ENCODE measurements at regions not wholly inside any gene's neighbourhood (a gene's known extent, or its start where the extent isn't known, plus 50 kb on each side); places are given as distances from the start of the nearest gene placed in this dataset.

DNA sequence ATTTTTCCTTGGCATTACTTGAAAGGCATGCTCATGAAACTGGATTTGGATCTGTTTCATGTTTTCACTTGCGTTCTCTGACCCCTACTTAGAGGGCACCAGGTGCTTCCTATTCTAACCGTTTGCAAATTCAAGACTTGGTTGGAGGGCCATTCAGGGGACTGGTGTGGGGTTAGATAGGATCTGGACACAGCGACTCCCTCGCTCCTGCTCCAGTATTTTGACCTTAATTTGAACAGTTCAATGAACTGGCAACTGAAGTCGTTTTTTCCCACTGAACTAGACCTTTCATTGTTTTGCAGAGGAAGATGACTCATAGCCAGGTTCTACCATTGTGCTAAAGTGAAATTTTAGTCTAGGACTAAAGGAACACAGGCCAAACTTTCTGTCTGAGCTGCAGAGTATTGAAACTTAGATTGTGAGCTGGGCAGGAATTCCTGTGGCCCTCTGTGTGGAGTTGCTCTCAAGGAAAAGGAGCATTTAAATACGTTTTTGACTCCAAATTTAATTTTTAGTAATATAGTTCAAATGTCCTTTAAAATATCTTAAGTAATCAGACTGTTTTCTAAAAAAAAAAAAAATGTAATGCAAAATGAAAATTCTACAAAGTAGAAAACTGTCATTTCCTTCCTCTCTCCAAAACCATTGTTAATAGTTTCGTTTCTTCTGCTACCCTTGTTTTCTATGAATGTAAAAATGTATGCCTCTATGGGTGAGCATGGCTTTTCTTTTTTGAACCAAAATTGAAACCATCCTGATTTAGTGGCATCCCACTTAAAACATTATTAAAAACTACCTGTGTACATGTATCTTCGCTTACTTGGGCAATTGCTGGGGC is 64.8 kb downstream of the UTRN start:
- Mint-ChIP-seq H3K4me3 (ENCODE audit: unreplicated experiment) (peak overlapping the region; percentile 23), H3K4me1 (ENCODE audit: unreplicated experiment) (peaks cover 54% of the 10 kb centered on the region), H3K9me3 (ENCODE audit: unreplicated experiment) (no peaks in the 10 kb centered on the region), H3K36me3 (ENCODE audit: unreplicated experiment) (peaks cover 2% of the 10 kb centered on the region), H3K27ac (ENCODE audit: unreplicated experiment) (peak overlapping the region; percentile 87), H3K27me3 (ENCODE audit: unreplicated experiment) (no peaks in the 10 kb centered on the region)
- no peak for DNase-seq (ENCODE audit: extremely low spot score, unreplicated experiment)
- TF ChIP-seq, protein P1, sequence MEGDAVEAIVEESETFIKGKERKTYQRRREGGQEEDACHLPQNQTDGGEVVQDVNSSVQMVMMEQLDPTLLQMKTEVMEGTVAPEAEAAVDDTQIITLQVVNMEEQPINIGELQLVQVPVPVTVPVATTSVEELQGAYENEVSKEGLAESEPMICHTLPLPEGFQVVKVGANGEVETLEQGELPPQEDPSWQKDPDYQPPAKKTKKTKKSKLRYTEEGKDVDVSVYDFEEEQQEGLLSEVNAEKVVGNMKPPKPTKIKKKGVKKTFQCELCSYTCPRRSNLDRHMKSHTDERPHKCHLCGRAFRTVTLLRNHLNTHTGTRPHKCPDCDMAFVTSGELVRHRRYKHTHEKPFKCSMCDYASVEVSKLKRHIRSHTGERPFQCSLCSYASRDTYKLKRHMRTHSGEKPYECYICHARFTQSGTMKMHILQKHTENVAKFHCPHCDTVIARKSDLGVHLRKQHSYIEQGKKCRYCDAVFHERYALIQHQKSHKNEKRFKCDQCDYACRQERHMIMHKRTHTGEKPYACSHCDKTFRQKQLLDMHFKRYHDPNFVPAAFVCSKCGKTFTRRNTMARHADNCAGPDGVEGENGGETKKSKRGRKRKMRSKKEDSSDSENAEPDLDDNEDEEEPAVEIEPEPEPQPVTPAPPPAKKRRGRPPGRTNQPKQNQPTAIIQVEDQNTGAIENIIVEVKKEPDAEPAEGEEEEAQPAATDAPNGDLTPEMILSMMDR (IDR thresholded peaks at IDR 0.05) = no peak

DNA sequence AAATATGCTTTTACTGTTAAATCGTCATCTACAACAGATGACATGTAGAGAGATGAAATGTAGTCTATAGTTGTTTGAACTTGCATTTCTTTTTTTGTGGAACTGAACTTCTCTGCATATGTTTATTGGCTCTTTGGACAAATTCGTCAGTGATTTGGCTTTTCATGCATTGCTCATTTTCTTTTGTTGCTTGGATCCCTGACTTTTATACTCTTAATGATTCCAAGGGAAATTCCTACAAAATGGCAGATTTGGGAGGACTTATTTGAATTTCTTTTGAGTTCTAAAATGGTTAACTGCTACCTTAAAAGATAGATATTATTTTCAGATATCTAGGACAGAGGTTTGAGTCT is 65.4 kb downstream of the UTRN start:
- no peaks in the 10 kb centered on the region for H3K9me3 Mint-ChIP-seq (ENCODE audit: unreplicated experiment)
- TF ChIP-seq, protein P1 (IDR thresholded peaks at IDR 0.05) = no peak
- H3K27me3 Mint-ChIP-seq (ENCODE audit: unreplicated experiment) = no peaks in the 10 kb centered on the region
- peak overlapping the region; percentile 87 for H3K27ac Mint-ChIP-seq (ENCODE audit: unreplicated experiment)
- H3K4me1 Mint-ChIP-seq (ENCODE audit: unreplicated experiment) = peaks cover 51% of the 10 kb centered on the region
- DNase-seq (ENCODE audit: extremely low spot score, unreplicated experiment) = no peak
- no peak overlapping the region for H3K4me3 Mint-ChIP-seq (ENCODE audit: unreplicated experiment)
- peaks cover 2% of the 10 kb centered on the region for H3K36me3 Mint-ChIP-seq (ENCODE audit: unreplicated experiment)

DNA sequence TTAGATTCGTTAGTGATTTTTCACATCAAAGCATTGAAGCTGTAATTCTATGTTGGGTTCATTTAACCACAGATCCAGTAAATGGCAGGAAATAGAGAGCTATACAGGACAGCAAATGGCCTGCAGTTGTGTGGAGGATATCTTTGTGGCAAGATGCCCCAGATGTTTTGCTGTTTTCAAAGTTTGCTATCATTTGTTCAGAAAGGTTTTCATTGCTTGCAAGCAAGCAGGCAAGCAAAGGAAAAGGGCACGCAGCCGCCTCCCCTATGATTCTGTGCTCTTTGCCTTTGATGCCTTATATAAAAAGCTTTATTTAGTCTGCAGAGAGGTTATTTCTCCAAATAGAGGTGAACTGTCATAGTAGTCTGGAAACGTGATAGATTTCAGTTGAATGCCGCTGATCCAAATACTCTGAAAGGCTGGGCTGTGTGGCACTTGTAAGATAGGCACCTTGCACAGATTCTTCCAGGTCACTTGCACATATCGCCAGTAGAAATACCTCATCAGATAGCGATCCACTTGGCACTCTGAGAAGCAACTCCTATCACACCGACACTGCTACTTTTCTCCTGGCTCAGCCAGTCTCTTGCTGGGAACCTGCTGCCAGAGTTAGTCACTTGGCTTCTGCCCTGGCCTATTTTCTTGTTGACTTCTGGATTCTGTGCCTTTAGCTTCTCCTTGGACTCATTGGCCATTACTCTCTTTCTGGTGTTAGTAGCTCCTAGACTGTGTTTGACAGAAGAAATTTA is 66.4 kb downstream of the UTRN start:
- H3K9me3 Mint-ChIP-seq (ENCODE audit: unreplicated experiment) = no peaks in the 10 kb centered on the region

DNA sequence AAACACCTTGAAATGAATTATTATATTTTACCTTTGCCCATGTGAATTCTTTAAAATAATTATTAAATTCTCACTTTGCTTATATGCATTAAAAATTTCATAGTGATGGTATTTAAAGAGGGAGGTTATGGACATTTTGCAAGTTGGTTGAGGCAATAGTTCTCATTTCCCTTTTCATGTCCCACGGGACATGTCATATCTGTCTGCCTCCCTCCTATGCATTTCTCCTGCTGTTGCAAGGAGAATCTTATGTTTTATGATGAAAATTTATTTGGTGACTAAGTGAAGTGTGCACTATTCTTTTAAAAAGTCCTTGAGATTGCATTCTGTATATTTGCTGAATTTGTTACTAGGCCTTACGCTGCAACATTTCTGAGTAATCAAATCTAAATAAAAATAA is 67.2 kb downstream of the UTRN start:
- H3K4me1 Mint-ChIP-seq (ENCODE audit: unreplicated experiment) = peaks cover 42% of the 10 kb centered on the region
- no peak overlapping the region for H3K27ac Mint-ChIP-seq (ENCODE audit: unreplicated experiment)
- no peaks in the 10 kb centered on the region for H3K36me3 Mint-ChIP-seq (ENCODE audit: unreplicated experiment)
- no peaks in the 10 kb centered on the region for H3K9me3 Mint-ChIP-seq (ENCODE audit: unreplicated experiment)
- DNase-seq (ENCODE audit: extremely low spot score, unreplicated experiment) = no peak
- no peaks in the 10 kb centered on the region for H3K27me3 Mint-ChIP-seq (ENCODE audit: unreplicated experiment)
- TF ChIP-seq, protein P1 (IDR thresholded peaks at IDR 0.05) = no peak
- H3K4me3 Mint-ChIP-seq (ENCODE audit: unreplicated experiment) = no peak overlapping the region

More for the DNA sequence above, 66.4 kb downstream of the UTRN start:
- peak overlapping the region; percentile 59 for H3K27ac Mint-ChIP-seq (ENCODE audit: unreplicated experiment)
- peaks cover 50% of the 10 kb centered on the region for H3K4me1 Mint-ChIP-seq (ENCODE audit: unreplicated experiment)
- no peak overlapping the region for H3K4me3 Mint-ChIP-seq (ENCODE audit: unreplicated experiment)
- no peak for DNase-seq (ENCODE audit: extremely low spot score, unreplicated experiment)
- H3K27me3 Mint-ChIP-seq (ENCODE audit: unreplicated experiment) = no peaks in the 10 kb centered on the region
- TF ChIP-seq, protein P1 (IDR thresholded peaks at IDR 0.05) = no peak
- peaks cover 2% of the 10 kb centered on the region for H3K36me3 Mint-ChIP-seq (ENCODE audit: unreplicated experiment)

DNA sequence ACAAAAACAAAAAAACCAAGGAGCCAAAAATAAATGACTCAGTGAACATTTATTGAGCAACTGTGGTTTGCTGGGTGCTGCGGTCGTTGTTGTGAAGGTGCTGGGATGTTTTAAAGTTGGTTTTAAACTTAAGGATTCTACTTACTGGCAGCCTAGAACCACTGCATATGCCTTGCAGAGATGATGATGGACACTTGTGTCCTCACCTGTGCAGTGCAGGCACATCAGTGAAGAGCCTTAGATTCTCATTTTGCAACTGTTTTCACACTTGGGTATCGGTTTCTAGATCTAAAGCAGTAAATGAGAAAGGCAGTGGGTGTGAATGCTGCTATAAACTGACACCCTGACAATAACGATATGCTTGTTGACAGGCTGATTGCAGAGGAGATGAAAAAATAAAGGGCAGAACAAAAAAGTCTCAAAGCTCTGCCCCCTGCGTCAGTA is 68.8 kb downstream of the UTRN start:
- Mint-ChIP-seq H3K27ac (ENCODE audit: unreplicated experiment) (no peak overlapping the region), H3K27me3 (ENCODE audit: unreplicated experiment) (no peaks in the 10 kb centered on the region), H3K36me3 (ENCODE audit: unreplicated experiment) (no peaks in the 10 kb centered on the region), H3K9me3 (ENCODE audit: unreplicated experiment) (no peaks in the 10 kb centered on the region), H3K4me3 (ENCODE audit: unreplicated experiment) (no peak overlapping the region), H3K4me1 (ENCODE audit: unreplicated experiment) (peaks cover 33% of the 10 kb centered on the region)
- DNase-seq (ENCODE audit: extremely low spot score, unreplicated experiment) = no peak
- TF ChIP-seq, protein P1 (IDR thresholded peaks at IDR 0.05) = no peak

Data from osteocyte (in vitro differentiated cells).